ENCODE measurements at regions not wholly inside any gene's neighbourhood (a gene's known extent, or its start where the extent isn't known, plus 50 kb on each side); places are given as distances from the start of the nearest gene placed in this dataset.

DNA sequence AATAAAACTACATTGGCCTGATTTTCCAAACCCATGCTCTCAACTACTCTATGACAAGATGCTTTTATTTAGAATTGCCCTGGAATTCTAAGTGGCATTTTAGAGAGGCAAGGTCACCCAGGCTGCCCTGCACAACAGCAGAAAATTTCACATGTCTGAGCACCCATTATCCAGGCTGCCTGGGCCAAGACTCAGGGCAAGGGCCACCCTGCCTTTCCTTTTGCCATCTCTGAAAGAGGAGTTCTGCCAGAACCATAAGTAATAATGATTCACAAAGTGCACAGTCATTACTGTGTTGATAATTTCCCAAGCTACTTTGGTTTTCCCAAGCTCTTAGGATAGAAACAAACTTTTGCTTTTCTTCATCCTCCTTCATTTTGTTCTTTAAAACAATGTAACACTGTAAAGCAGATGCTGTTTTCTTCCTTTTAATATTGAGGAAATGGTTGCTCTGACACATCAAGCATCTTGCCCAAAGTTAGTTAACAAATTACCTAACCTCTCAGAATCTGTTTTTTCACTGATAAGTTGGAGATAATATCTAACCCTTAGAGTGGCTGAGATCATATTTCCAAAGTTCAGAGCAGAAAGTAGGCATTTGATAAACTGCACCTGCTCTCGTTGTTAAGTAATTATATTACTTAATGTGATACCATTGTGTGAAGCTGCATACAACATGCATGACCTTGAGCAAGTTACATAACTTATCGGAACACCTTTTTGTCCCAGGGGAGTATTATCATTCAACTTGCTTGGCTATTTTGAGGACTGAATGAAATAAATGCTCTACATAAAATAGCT is 325.6 kb downstream of the PRELID2 start:
- TF ChIP-seq, protein P1, sequence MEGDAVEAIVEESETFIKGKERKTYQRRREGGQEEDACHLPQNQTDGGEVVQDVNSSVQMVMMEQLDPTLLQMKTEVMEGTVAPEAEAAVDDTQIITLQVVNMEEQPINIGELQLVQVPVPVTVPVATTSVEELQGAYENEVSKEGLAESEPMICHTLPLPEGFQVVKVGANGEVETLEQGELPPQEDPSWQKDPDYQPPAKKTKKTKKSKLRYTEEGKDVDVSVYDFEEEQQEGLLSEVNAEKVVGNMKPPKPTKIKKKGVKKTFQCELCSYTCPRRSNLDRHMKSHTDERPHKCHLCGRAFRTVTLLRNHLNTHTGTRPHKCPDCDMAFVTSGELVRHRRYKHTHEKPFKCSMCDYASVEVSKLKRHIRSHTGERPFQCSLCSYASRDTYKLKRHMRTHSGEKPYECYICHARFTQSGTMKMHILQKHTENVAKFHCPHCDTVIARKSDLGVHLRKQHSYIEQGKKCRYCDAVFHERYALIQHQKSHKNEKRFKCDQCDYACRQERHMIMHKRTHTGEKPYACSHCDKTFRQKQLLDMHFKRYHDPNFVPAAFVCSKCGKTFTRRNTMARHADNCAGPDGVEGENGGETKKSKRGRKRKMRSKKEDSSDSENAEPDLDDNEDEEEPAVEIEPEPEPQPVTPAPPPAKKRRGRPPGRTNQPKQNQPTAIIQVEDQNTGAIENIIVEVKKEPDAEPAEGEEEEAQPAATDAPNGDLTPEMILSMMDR (IDR thresholded peaks at IDR 0.05; ENCODE audit: control insufficient read depth, insufficient read depth, low read depth, low read length, missing control alignments), result no peak
- no peak for DNase-seq (ENCODE audit: low read depth)
- no peak overlapping the region for H3K4me3 ChIP-seq (ENCODE audit: control insufficient read depth, low read depth, low read length)

GRCh38 chr5:145506185-145506850 is 328.8 kb downstream of the PRELID2 start:
- H3K4me3 ChIP-seq (ENCODE audit: control insufficient read depth, low read depth, low read length), result no peak overlapping the region
- DNase-seq (ENCODE audit: low read depth), result no peak

GRCh38 chr5:145502906-145503305 is 332.2 kb downstream of the PRELID2 start:
- no peak overlapping the region for H3K4me3 ChIP-seq (ENCODE audit: control insufficient read depth, low read depth, low read length)
- TF ChIP-seq, protein P1 (IDR thresholded peaks at IDR 0.05; ENCODE audit: control insufficient read depth, insufficient read depth, low read depth, low read length, missing control alignments), result no peak
- DNase-seq (ENCODE audit: low read depth), result no peak

More at GRCh38 chr5:145506185-145506850, 328.8 kb downstream of the PRELID2 start:
- TF ChIP-seq, protein P1 (IDR thresholded peaks at IDR 0.05; ENCODE audit: control insufficient read depth, insufficient read depth, low read depth, low read length, missing control alignments), result no peak

- no peak for DNase-seq (ENCODE audit: low read depth)
- no peak overlapping the region for H3K4me3 ChIP-seq (ENCODE audit: control insufficient read depth, low read depth, low read length)
- TF ChIP-seq, protein P1 (IDR thresholded peaks at IDR 0.05; ENCODE audit: control insufficient read depth, insufficient read depth, low read depth, low read length, missing control alignments), result no peak
These were observed 334.4 kb downstream of the PRELID2 start for GRCh38 chr5:145500710-145501109.

- no peak overlapping the region for H3K4me3 ChIP-seq (ENCODE audit: control insufficient read depth, low read depth, low read length)
- DNase-seq (ENCODE audit: low read depth), result no peak
- TF ChIP-seq, protein P1 (IDR thresholded peaks at IDR 0.05; ENCODE audit: control insufficient read depth, insufficient read depth, low read depth, low read length, missing control alignments), result no peak
These were observed 335.7 kb downstream of the PRELID2 start for GRCh38 chr5:145499483-145499882.

DNA sequence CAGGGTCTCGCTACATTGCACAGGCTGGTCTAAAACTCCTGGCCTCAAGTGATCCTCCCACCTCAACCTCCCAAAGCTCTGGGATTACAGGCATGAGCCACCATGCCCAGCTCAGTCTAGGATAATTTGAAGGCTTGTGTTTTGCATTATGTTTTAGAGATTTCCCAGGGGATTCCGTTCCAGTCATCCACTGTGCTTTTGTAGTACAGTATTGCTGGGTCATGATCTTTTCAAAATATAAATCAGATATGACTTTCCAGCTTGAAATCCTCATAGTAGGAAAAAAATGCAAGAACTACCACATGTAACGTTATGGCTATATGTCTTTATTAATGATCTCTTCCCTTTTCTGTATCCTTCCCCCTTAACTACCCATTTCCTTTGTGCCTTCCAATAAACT is 338.1 kb downstream of the PRELID2 start:
- H3K4me3 ChIP-seq (ENCODE audit: control insufficient read depth, low read depth, low read length), result no peak overlapping the region
- no peak for DNase-seq (ENCODE audit: low read depth)
- TF ChIP-seq, protein P1 (IDR thresholded peaks at IDR 0.05; ENCODE audit: control insufficient read depth, insufficient read depth, low read depth, low read length, missing control alignments), result no peak

All from AG09309 (cell line).